AG09309 (cell line): ENCODE measurements at regions not wholly inside any gene's neighbourhood (a gene's known extent, or its start where the extent isn't known, plus 50 kb on each side); places are given as distances from the start of the nearest gene placed in this dataset.

Experiments
- DNase-seq: peaks from one replicate; pipeline ENCODE4 v3.0.0-alpha.2; 2010; ENCODE audit warnings: low read depth
- H3K4me3 ChIP-seq: 2 replicates; pipeline ENCODE4 v1.5.1; 2011; ENCODE audit warnings: mild to moderate bottlenecking, low read depth, low read length, moderate library complexity; ENCODE audit not compliant: control insufficient read depth
- CTCF ChIP-seq: IDR thresholded peaks from 2 replicates; pipeline ENCODE4 v1.5.1; 2011; ENCODE audit warnings: mild to moderate bottlenecking, low read depth, low read length, inconsistent platforms; ENCODE audit not compliant: insufficient read depth, control insufficient read depth; ENCODE audit errors: missing control alignments

- no peak for DNase-seq
- H3K4me3 ChIP-seq, result no peak overlapping the region
- no peak for TF ChIP-seq CTCF
These were observed 103.9 kb downstream of the CRPPA start for GRCh38 chr7:16317406-16317805.

- H3K4me3 ChIP-seq, result no peak overlapping the region
- no peak for TF ChIP-seq CTCF
- DNase-seq, result no peak
These were observed 106.1 kb downstream of the CRPPA start for GRCh38 chr7:16315280-16315679.

GRCh38 chr7:16309129-16309528 is 112.2 kb downstream of the CRPPA start:
- no peak for TF ChIP-seq CTCF
- no peak overlapping the region for H3K4me3 ChIP-seq
- no peak for DNase-seq

DNA sequence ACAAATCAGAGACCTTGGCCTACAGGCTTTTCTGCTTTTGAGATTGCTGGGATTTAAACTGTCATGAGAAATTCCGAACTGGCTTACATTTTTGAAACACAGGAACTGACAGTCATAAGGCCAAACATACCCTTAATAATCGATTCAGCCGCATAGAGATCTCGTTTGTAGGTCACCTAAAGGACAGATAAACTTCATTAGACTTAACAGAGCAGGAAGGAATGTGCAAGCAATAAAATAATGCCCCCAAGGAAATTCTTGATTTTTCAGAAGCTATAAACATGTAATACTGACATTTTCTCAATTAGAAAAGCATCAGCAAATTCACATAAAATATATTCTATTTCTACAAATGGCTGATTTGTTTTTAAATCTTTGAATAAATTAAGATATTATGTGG is 120.0 kb downstream of the CRPPA start:
- TF ChIP-seq CTCF, result no peak
- H3K4me3 ChIP-seq, result no peak overlapping the region
- DNase-seq, result no peak

- H3K4me3 ChIP-seq, result no peak overlapping the region
- no peak for TF ChIP-seq CTCF
- no peak for DNase-seq
These were observed 120.9 kb downstream of the CRPPA start for GRCh38 chr7:16300361-16300895.

DNA sequence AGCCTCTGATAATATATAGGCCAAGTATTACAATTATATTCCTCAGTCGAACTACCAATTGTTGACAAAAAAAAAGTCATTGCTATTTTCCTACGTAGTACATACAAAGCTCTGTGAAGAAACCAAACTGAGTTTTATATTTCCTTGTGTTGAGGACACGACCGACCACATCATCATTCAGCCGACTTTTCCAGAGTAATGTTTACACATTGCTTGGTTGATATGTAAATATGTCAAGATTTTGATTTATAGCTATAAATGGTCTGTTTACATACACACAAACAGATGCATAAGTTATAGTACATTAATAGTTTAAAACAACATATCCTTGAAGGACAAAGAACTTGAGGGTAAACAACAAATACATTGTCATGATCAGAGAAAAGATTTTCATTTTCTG is 121.5 kb downstream of the CRPPA start:
- no peak for TF ChIP-seq CTCF
- no peak for DNase-seq
- no peak overlapping the region for H3K4me3 ChIP-seq

DNA sequence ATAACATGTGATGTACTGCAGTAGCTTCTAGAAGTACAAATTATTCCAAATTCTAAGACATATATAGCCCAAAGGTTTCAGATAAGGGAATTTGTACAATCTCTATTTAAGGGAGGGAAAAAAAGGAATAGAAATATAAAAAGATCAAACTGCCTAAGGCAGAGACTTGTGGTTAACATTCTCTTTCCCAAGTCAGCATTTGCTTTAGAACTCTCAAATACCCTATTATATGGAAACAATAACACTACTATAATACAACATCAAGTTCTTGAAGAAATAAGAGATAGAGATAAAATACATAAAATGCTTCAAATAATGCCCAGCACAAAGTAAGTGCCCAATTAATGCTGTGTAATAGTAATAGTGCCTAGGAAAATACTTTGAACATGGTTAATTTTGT is 123.1 kb downstream of the CRPPA start:
- no peak for DNase-seq
- H3K4me3 ChIP-seq, result no peak overlapping the region
- TF ChIP-seq CTCF, result no peak
